ENCODE measurements at regions not wholly inside any gene's neighbourhood (a gene's known extent, or its start where the extent isn't known, plus 50 kb on each side); places are given as distances from the start of the nearest gene placed in this dataset.

DNA sequence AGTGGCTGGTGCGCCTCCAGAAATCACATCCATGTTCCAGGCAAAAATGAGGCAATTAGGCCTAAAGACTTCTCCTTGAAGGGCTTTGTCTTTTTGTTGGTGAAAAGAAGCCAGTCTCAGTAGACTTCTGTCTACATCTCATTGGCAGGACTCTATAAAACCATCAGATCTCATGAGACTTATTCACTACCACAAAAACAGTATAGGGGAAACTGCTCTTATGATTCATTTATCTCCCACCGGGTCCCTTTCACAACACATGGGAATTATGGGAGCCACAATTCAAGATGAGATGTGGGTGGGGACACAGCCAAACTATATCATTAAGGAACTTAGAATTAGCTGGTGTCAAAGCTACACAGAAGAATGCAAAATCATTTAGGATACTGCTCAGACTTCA lies 77.7 kb upstream of the SNX2 start:
- H3K56ac ChIP-seq (ENCODE audit: insufficient read length, low read depth, low read length), result no peak overlapping the region
- TF ChIP-seq, protein P1, sequence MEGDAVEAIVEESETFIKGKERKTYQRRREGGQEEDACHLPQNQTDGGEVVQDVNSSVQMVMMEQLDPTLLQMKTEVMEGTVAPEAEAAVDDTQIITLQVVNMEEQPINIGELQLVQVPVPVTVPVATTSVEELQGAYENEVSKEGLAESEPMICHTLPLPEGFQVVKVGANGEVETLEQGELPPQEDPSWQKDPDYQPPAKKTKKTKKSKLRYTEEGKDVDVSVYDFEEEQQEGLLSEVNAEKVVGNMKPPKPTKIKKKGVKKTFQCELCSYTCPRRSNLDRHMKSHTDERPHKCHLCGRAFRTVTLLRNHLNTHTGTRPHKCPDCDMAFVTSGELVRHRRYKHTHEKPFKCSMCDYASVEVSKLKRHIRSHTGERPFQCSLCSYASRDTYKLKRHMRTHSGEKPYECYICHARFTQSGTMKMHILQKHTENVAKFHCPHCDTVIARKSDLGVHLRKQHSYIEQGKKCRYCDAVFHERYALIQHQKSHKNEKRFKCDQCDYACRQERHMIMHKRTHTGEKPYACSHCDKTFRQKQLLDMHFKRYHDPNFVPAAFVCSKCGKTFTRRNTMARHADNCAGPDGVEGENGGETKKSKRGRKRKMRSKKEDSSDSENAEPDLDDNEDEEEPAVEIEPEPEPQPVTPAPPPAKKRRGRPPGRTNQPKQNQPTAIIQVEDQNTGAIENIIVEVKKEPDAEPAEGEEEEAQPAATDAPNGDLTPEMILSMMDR (conservative IDR thresholded peaks at IDR 0.05), result no peak
- H3K79me2 ChIP-seq (ENCODE audit: insufficient read depth, low read length), result no peaks in the 10 kb centered on the region
- no peak overlapping the region for H2BK5ac ChIP-seq (ENCODE audit: insufficient read length, low read length)
- no peaks in the 10 kb centered on the region for H4K20me1 ChIP-seq (ENCODE audit: control insufficient read depth, insufficient read depth, insufficient read length)
- no CpG with 5 or more reads among the region's 2 CpGs for WGBS (ENCODE audit: extremely low coverage, insufficient read length, low lambda C conversion rate)
- H3K14ac ChIP-seq (ENCODE audit: insufficient read depth, low read length), result no peak overlapping the region
- no peak overlapping the region for H3K9ac ChIP-seq (ENCODE audit: extremely low read depth, insufficient read length, low read length)
- no peaks in the 10 kb centered on the region for H3K79me1 ChIP-seq (ENCODE audit: insufficient read depth, low read depth, low read length, poor library complexity, severe bottlenecking)
- no peaks in the 10 kb centered on the region for H3K9me3 ChIP-seq (ENCODE audit: control insufficient read depth, low read depth, low read length)
- no peak overlapping the region for H3K27ac ChIP-seq (ENCODE audit: insufficient read length, low read depth, low read length)
- Mint-ChIP-seq H3K36me3 (ENCODE audit: insufficient read depth in 1 of 3, low read depth in 3 of 3) (no peaks in the 10 kb centered on the region), H3K27me3 (ENCODE audit: low read depth) (no peaks in the 10 kb centered on the region), H3K27ac (no peak overlapping the region), H3K4me3 (no peak overlapping the region), H3K4me1 (0 out of 4 replicates have a peak, but pooled peaks cover 0 to 2% of the 10 kb centered on the region in 2 experiments), H3K9me3 (no peaks in the 10 kb centered on the region)
- H2AFZ ChIP-seq (ENCODE audit: low read length), result no peak overlapping the region
- no peak overlapping the region for H3K18ac ChIP-seq (ENCODE audit: insufficient read length, low read depth, low read length)
- no peak overlapping the region for H4K8ac ChIP-seq (replicated peaks; ENCODE audit: insufficient read length, low read depth, low read length)
- no peak overlapping the region for H4K5ac ChIP-seq (ENCODE audit: insufficient read length, low read depth, low read length)
- H2AK5ac ChIP-seq (ENCODE audit: insufficient read length, low read length), result no peak overlapping the region
- no peak overlapping the region for H2BK20ac ChIP-seq (ENCODE audit: low read depth, low read length, poor library complexity, severe bottlenecking)
- H3K4me1 ChIP-seq (ENCODE audit: insufficient read depth, low read length), result no peaks in the 10 kb centered on the region
- no peak overlapping the region for H3K4ac ChIP-seq (ENCODE audit: low read depth, low read length)
- H3K27me3 ChIP-seq (ENCODE audit: insufficient read depth, low read length), result no peaks in the 10 kb centered on the region
- H3K23ac ChIP-seq (ENCODE audit: insufficient read length, low read depth, low read length), result no peak overlapping the region
- H3T11ph ChIP-seq (ENCODE audit: low read length), result no peak overlapping the region
- H4K91ac ChIP-seq (ENCODE audit: insufficient read length, low read depth, low read length), result no peak overlapping the region
- no peak for DNase-seq
- H2BK120ac ChIP-seq (ENCODE audit: low read depth, low read length, poor library complexity, severe bottlenecking), result no peak overlapping the region
- no peak overlapping the region for H2BK15ac ChIP-seq (ENCODE audit: low read depth, low read length)
- H3K4me2 ChIP-seq (ENCODE audit: insufficient read depth, insufficient read length, low read length), result no peak overlapping the region
- H3K23me2 ChIP-seq (ENCODE audit: insufficient read length, low read depth, low read length, poor library complexity, severe bottlenecking), result no peaks in the 10 kb centered on the region
- H2BK12ac ChIP-seq (ENCODE audit: insufficient read length, low read depth, low read length), result no peak overlapping the region

Data from H9 (cell line).